HUDEP-2 (cell line): ENCODE measurements at regions not wholly inside any gene's neighbourhood (a gene's known extent, or its start where the extent isn't known, plus 50 kb on each side); places are given as distances from the start of the nearest gene placed in this dataset.

ENCODE experiments used
- DNase-seq, 76 experiments: peaks; one replicate each; lab custom pipeline; 2025; ENCODE audit not compliant: unreplicated experiment in 76 of 76; lab: John Stamatoyannopoulos, UW

- DNase-seq: no peak
These were observed 135.3 kb downstream of the PAPOLA start for GRCh38 chr14:96637521-96637920.

DNA sequence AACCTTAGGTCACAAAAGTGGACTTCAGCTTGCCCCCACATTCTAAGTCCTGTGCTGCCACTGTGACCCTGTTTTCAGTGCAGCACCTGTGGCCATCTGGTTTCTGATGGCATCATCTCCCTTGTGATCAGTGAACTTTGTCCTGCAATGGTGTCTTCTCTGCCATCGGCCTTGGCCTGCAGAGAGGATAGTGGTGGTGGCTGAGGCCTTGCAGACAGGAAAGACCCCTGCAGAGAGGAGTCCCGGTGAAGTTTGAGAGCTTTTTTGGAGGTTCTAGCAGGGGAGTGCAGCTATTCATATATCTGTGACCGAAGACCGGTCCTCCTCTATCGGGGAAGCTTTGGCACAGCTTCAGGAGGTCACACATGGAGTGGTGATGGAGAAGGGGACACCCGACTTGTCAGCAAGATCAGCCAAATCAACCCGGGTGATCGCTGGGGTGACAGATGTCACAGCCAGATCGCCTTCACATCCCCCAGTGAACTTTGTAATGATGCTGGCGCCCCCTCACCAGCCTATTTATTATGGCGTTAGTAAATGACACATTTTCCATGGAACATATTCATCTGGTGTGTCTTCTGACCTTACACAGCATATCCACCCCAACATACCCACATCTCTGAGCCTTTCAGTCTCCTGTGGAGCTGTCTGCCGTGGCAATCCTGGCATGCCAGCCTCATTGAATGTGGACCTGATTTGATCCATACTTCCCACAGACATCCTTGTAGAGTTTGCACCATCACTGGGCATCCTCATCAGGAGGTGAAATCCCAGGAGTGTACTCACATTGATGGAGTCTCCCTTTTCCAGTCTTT, 136.1 kb downstream of the PAPOLA start:
- no peak for DNase-seq

- DNase-seq: no peak
These were observed 137.4 kb downstream of the PAPOLA start for GRCh38 chr14:96639550-96639949.

DNA sequence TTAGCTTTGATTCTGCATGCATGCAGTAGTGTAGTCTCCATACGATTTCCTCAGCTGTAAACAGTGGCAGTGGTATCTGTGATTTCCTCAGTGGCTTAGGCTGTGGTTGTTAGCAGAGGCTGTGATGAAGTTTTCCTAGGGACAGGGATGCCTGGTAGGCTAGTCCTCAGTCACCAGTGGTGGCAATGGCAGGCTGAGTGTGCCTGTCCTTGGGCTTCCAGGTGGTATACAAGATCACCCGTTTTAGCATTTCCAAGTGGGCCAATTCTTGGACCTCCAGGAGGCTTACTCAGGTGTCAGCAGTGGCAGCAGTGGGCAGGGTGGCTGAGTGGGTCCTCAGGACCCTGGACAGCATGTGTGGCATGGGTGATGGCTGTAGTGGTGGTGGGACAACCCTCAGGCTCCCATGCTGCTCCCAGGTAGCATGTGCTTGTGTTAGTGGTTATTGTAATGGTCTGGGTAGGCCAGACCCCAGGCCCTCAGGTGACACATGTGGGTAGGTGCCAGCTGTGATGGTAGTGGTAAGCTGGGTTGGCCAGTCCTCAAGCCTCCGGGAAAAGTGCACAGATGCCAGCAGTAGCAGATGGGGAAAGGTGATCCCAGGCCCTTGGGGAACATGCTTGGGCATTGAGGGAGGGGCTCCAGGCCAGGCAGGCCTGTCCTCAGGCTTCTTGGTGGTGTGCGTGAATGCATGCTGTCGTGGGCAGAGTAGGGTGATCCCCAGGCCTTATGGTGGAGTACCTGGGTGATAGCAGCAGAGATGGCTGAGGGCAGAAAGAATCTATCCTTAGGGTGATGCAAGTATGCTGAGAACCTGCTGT, 146.5 kb downstream of the PAPOLA start:
- DNase-seq: no peak

GRCh38 chr14:96649327-96649601, 147.1 kb downstream of the PAPOLA start:
- DNase-seq: no peak

GRCh38 chr14:96653597-96653996, 143.6 kb upstream of the VRK1 start:
- no peak for DNase-seq

DNA sequence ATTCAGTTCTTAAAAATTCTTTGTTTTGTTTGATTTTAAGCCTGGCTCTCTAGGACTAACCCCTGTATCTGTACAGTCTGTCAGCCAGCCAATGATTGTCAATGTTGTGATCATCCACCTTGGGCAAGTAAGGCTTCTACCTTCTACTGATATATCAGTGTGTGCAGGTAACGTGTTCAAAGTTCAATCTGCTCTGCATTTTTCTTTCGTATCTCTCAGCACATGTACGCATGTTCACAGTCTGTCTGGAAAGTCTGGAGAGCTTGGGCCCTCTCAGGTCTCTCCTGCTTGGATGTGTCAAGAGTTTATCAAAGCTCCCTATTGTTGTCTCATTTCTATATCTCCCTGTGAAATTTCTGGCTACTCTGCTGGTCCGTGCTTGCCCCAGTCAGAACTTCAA, 138.6 kb upstream of the VRK1 start:
- DNase-seq: no peak

- DNase-seq: peak in 27 of 76 experiments; percentile 6 to 65 (median 28)
These were observed 137.1 kb upstream of the VRK1 start for GRCh38 chr14:96660123-96660522.

DNA sequence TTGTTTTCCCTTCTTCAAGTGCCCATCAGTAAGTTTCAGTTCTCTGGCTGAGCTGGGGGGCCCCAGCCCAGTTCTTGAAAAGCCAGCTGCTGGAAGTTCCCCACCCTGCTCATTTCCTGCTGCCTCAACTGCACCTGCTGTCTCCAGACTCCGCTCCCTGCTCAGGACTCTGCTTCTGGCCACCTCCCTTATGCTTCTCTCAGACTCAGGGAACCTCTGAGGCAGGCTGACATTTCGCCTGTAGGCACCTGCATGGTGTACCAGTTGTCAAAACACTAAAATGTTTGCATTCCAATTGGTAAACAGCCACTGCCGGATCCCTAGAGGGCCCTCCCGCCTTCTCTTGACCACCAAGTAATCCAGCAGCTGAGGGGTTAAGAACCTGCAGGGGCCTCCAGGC, 136.5 kb upstream of the VRK1 start:
- DNase-seq: peak in 1 of 76 experiments; percentile 6

- DNase-seq: no peak
These were observed 135.8 kb upstream of the VRK1 start for GRCh38 chr14:96661244-96661969.

DNA sequence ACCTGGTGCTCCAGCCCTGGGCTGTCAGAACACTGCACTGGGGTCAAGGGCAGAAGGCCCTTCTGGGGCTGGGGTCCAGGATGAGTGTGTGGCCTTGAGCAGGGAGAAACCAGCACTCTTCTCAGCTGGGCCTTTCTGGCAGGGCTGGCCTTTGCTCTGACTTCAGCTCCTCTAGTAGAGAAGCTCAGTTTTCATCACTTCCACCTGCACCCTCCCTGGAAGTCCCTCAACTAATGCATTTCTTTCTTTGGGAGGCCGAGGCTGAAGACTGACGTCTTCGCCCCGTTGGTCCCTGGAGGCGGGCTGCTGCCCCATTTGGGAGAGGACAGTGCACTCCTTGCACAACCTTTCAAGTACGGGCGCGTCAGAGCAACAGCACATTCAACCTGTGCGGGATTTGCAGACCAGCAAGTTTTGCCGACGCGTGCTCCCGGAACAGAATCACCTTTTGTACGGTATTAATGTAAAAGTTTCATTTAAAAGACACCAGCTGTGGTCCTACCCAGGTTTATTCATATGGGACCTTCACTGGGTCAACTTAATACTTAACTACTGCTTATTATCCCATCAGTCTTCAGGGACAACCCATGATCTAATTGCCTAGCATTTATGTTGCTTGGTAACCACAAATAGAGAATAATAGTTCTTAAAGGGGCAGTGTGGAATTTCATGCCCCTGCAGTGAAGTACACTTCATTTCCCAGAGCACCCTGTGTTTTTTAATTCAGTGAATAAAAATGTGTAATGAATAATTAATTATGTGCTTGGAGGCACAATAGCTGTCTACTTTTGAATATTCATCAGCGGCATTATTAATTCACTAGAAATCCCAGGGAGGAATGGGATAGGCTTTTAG, 134.8 kb upstream of the VRK1 start:
- DNase-seq: no peak

- DNase-seq: no peak
These were observed 134.1 kb upstream of the VRK1 start for GRCh38 chr14:96663076-96663475.

GRCh38 chr14:96663491-96664067, 133.6 kb upstream of the VRK1 start:
- no peak for DNase-seq

DNA sequence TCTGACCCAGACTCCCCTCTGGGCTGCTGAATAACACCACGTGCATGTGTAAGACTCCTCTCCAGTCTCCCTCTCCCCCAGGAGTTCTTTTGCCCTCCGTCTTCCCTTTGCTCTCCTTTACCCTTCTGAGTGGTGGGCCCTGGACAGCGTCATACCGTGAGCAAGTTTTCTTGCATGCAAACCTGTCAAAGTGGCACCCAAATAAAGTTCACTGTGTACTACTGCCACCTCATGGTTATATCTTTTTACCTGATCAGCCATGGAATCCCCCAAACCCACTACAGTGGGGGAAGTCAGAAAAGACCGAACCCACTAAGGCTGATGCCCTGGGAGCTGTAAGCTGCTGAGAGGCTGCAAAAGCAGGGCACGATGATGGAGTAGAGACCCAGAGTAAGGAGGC, 131.1 kb upstream of the VRK1 start:
- DNase-seq: peak in 1 of 76 experiments; percentile 27

- DNase-seq: no peak
These were observed 126.8 kb upstream of the VRK1 start for GRCh38 chr14:96670391-96670790.

DNA sequence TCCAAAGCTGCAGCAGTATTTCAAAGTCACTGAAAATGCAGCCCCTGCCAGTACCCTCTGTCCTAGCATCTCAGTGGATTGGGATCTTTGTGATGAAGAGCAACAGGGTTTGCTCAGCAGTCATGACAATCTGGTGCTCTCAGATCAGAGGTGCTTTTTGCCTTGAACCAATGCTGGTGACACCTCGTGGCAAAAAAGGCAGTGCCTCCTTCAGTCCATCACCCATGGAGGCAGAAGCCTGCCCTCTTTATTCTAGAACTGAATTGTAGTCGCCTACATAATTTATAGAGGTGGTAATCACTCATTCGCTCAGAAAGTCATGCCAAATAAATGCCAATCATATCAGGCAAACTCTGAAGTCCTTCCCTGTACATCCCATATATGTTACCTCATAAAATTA, 126.0 kb upstream of the VRK1 start:
- DNase-seq: no peak

DNA sequence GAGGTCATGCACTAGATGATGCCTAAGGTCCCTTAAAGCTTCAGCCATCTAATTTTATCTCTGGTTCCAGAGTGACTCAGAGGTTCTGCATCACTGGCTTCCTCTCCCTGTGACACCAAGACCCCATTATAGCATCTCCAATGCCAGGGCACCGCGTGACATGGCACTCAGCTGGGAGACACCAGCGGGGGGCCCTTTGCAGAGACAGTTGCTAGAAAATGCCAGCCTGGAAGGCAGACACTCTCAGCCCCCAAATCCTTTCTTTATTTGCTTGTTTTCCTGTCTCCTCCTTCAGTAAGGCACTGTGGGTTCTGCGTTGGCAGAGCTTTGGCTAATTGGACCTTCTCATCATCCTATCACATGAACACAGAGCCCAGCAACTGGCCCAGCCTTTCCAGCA, 123.5 kb upstream of the VRK1 start:
- DNase-seq: no peak

GRCh38 chr14:96674121-96674520, 123.1 kb upstream of the VRK1 start:
- no peak for DNase-seq

DNA sequence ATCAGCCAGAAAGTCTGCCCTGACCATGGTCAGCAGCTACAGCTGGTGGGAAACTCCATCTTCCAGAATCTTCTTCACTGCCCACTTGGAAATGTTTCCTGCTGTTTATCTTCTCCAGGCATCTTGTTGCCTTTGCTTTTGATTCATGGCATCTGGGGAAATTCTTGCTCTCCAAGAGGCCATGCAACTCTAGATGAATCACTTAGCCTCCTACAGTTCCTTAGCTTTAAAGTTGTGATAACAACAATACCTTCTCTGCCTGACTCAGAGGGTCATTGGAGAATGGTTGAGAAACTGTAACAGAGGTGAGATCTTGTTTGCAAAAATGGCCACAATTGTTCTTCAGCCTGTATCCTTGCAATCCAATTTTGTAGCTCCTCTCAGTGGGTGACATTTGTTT, 121.0 kb upstream of the VRK1 start:
- DNase-seq: no peak

GRCh38 chr14:96681829-96682228, 115.4 kb upstream of the VRK1 start:
- no peak for DNase-seq
